Effector CD4-positive, alpha-beta T cell (primary cell): ENCODE measurements at regions not wholly inside any gene's neighbourhood (a gene's known extent, or its start where the extent isn't known, plus 50 kb on each side); places are given as distances from the start of the nearest gene placed in this dataset.

Source experiments
- DNase-seq: peaks from one replicate; pipeline ENCODE4 v3.0.0-alpha.2; 2020

- no peak for DNase-seq
Measured at GRCh38 chr10:113420733-113421675, 131.8 kb upstream of the HABP2 start.

GRCh38 chr10:113422371-113422770, 130.5 kb upstream of the HABP2 start:
- no peak for DNase-seq

GRCh38 chr10:113423981-113424721, 128.7 kb upstream of the HABP2 start:
- no peak for DNase-seq

GRCh38 chr10:113425008-113425407, 127.8 kb upstream of the HABP2 start:
- DNase-seq: no peak

GRCh38 chr10:113425541-113425951, 127.3 kb upstream of the HABP2 start:
- DNase-seq: no peak

- no peak for DNase-seq
Measured at GRCh38 chr10:113426181-113426877, 126.5 kb upstream of the HABP2 start.

- DNase-seq: no peak
Measured at GRCh38 chr10:113427236-113427735, 125.6 kb upstream of the HABP2 start.

GRCh38 chr10:113427811-113428558, 124.9 kb upstream of the HABP2 start:
- no peak for DNase-seq

- DNase-seq: no peak
Measured at GRCh38 chr10:113430634-113431397, 122.0 kb upstream of the HABP2 start.

GRCh38 chr10:113431398-113432160, 121.3 kb upstream of the HABP2 start:
- no peak for DNase-seq

GRCh38 chr10:113433711-113434110, 119.1 kb upstream of the HABP2 start:
- DNase-seq: no peak

- DNase-seq: no peak
Measured at GRCh38 chr10:113434315-113434714, 118.5 kb upstream of the HABP2 start.

GRCh38 chr10:113434950-113435349, 117.9 kb upstream of the HABP2 start:
- no peak for DNase-seq

GRCh38 chr10:113435881-113436280, 117.0 kb upstream of the HABP2 start:
- no peak for DNase-seq

- DNase-seq: no peak
Measured at GRCh38 chr10:113436851-113437250, 116.0 kb upstream of the HABP2 start.

GRCh38 chr10:113438652-113439051, 114.2 kb upstream of the HABP2 start:
- no peak for DNase-seq

- no peak for DNase-seq
Measured at GRCh38 chr10:113441220-113441619, 111.6 kb upstream of the HABP2 start.

- DNase-seq: no peak
Measured at GRCh38 chr10:113441686-113442270, 111.1 kb upstream of the HABP2 start.

GRCh38 chr10:113442336-113442735, 110.5 kb upstream of the HABP2 start:
- no peak for DNase-seq
